ENCODE measurements at regions not wholly inside any gene's neighbourhood (a gene's known extent, or its start where the extent isn't known, plus 50 kb on each side); places are given as distances from the start of the nearest gene placed in this dataset.

DNA sequence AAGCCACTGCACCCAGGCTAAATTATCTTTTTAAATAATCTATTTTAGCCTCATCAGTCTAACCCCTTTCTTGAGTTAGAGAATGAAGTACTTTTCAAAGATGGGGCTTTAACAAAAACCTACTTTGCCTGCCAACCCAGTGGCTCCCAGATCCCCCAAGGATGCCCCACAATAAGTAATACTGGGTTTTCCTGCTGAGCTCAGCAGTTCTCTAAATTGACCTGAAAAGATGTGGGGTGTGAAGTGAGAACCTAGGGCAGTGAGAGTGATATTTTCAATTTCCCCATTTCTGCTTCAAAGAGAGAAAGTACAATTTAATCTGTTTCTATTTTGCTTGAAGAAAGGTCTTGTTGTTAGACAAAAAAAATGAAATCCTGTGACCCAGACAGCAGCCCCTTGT lies 318.5 kb upstream of the UMPS start:
- TF ChIP-seq, protein P1, sequence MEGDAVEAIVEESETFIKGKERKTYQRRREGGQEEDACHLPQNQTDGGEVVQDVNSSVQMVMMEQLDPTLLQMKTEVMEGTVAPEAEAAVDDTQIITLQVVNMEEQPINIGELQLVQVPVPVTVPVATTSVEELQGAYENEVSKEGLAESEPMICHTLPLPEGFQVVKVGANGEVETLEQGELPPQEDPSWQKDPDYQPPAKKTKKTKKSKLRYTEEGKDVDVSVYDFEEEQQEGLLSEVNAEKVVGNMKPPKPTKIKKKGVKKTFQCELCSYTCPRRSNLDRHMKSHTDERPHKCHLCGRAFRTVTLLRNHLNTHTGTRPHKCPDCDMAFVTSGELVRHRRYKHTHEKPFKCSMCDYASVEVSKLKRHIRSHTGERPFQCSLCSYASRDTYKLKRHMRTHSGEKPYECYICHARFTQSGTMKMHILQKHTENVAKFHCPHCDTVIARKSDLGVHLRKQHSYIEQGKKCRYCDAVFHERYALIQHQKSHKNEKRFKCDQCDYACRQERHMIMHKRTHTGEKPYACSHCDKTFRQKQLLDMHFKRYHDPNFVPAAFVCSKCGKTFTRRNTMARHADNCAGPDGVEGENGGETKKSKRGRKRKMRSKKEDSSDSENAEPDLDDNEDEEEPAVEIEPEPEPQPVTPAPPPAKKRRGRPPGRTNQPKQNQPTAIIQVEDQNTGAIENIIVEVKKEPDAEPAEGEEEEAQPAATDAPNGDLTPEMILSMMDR (IDR thresholded peaks at IDR 0.05; ENCODE audit: insufficient read depth, low read length, severe bottlenecking) = no peak
- Histone ChIP-seq H3K4me3 (ENCODE audit: low read depth, low read length) (no peak overlapping the region), H3K27me3 (ENCODE audit: control insufficient read depth, insufficient read depth, low read length) (no peaks in the 10 kb centered on the region), H3K36me3 (ENCODE audit: control insufficient read depth, insufficient read depth, low read length) (no peaks in the 10 kb centered on the region)
- DNase-seq (ENCODE audit: low read depth) = no peak
- FAIRE-seq = no peak

DNA sequence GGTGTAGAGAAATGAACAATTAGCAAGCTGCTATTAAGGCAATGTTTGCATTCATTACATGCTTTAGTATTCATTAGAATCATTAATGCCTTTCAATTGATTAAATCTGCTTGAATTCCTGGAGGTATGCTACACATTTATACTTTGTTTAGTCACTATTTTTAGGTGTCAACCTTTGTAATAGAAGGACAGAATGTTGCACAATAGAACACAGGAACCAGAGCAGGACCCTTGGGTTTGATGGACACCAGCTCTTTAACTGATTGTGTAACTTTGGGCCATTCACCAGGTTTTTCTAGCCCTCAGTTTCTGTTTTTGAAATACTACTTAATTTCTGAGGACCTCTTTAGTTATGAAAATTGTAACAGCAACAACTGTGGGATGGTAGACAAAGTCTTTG lies 317.6 kb upstream of the UMPS start:
- FAIRE-seq (no peak), DNase-seq (ENCODE audit: low read depth) (no peak)
- TF ChIP-seq, protein P1 (IDR thresholded peaks at IDR 0.05; ENCODE audit: insufficient read depth, low read length, severe bottlenecking) = no peak
- Histone ChIP-seq H3K4me3 (ENCODE audit: low read depth, low read length) (no peak overlapping the region), H3K36me3 (ENCODE audit: control insufficient read depth, insufficient read depth, low read length) (no peaks in the 10 kb centered on the region), H3K27me3 (ENCODE audit: control insufficient read depth, insufficient read depth, low read length) (no peaks in the 10 kb centered on the region)

DNA sequence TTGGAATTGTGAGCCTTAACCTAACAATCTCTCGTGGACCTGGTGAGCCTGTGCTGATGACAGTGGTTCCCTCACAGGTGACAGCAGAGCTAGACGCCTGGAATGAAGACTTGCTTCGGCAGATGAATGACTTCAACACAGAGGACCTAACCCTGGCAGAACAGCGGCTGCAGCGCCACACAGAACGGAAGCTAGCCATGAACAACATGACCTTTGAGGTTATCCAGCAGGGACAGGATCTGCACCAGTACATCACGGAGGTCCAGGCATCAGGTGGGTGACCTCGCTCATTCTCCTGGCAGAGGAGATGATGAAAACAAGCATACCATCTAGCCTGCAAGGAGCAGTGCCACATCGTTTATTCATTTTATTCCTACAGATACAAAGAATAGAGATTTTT lies 316.9 kb upstream of the UMPS start:
- FAIRE-seq = no peak
- Histone ChIP-seq H3K27me3 (ENCODE audit: control insufficient read depth, insufficient read depth, low read length) (no peaks in the 10 kb centered on the region), H3K36me3 (ENCODE audit: control insufficient read depth, insufficient read depth, low read length) (no peaks in the 10 kb centered on the region), H3K4me3 (ENCODE audit: low read depth, low read length) (no peak overlapping the region)
- DNase-seq (ENCODE audit: low read depth) = no peak
- TF ChIP-seq, protein P1 (IDR thresholded peaks at IDR 0.05; ENCODE audit: insufficient read depth, low read length, severe bottlenecking) = no peak

DNA sequence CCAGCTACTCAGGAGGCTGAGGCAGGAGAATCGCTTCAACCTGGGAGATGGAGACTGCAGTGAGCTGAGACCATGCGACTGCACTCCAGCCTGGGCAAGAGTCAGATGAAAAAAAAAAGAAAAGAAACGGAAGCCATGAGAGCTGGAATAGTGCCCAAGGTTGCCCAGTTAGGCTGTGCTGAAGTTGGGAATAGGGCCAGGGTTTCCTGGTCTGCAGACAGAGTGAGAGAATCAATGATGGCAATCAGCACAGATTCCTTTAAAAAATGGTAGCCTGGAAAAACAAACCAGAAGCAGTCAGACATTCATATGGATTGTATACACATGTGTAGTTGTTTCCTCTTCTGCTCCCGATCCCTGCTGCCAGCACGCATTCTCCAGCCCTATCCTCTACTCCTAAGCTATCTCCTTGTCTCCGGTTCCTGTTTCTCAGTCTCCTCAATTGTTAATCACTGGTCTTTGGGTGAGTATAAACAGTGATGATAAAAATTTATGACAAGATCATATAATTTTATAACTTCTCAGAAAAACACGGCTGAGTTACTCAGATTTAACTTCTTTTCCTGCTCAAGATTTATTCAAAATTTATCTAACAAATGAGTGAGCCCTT lies 316.2 kb upstream of the UMPS start:
- TF ChIP-seq, protein P1 (IDR thresholded peaks at IDR 0.05; ENCODE audit: insufficient read depth, low read length, severe bottlenecking) = no peak
- no peaks in the 10 kb centered on the region for H3K27me3 ChIP-seq (ENCODE audit: control insufficient read depth, insufficient read depth, low read length)
- no peak for FAIRE-seq

DNA sequence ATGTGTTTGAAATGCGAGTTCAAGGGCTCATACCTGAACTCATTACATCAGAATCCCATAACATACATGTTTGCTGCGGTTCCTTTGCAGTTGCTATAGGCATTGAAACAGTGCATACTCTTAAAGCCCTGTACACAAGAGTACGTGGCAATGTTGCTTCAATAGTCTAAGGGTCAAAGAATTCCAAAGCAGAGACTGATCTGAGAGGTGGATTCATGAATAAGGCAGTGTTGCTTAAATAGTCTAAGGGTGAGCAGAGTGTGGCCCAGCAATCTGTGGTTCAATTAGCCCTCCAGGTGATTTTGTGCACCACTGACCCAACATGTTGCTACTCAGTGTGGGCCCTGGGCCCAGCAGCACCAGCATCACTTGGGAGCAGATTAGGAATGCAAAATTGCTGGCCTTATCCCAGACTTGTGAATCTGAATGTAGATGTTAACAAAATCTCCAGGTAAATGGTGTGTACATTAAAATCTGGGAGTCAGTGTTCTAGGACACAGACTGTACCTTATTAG lies 314.7 kb upstream of the UMPS start:
- Histone ChIP-seq H3K36me3 (ENCODE audit: control insufficient read depth, insufficient read depth, low read length) (no peaks in the 10 kb centered on the region), H3K27me3 (ENCODE audit: control insufficient read depth, insufficient read depth, low read length) (no peaks in the 10 kb centered on the region)
- no peak for FAIRE-seq

More for the DNA sequence above, 316.2 kb upstream of the UMPS start:
- H3K36me3 ChIP-seq (ENCODE audit: control insufficient read depth, insufficient read depth, low read length) = no peaks in the 10 kb centered on the region
- no peak overlapping the region for H3K4me3 ChIP-seq (ENCODE audit: low read depth, low read length)
- no peak for DNase-seq (ENCODE audit: low read depth)

More for the DNA sequence above, 314.7 kb upstream of the UMPS start:
- DNase-seq (ENCODE audit: low read depth) = no peak
- TF ChIP-seq, protein P1 (IDR thresholded peaks at IDR 0.05; ENCODE audit: insufficient read depth, low read length, severe bottlenecking) = no peak
- H3K4me3 ChIP-seq (ENCODE audit: low read depth, low read length) = no peak overlapping the region

Measured in bronchial epithelial cell (primary cell).